ENCODE measurements at regions not wholly inside any gene's neighbourhood (a gene's known extent, or its start where the extent isn't known, plus 50 kb on each side); places are given as distances from the start of the nearest gene placed in this dataset.

GRCh38 chr5:86757824-86758223 is 140.1 kb downstream of the COX7C start:
- Histone ChIP-seq H3K4me2 (ENCODE audit: control insufficient read depth, extremely low read depth, insufficient read depth, low read depth, low read length) (no peak overlapping the region), H3K27ac (ENCODE audit: control insufficient read depth, insufficient read depth, low read length) (no peak overlapping the region), H3K79me2 (ENCODE audit: control insufficient read depth, insufficient read depth, low read length) (no peaks in the 10 kb centered on the region), H2AFZ (ENCODE audit: control insufficient read depth, low read length) (no peak overlapping the region), H3K27me3 (ENCODE audit: control insufficient read depth, extremely low read depth, insufficient read depth, low read length) (no peaks in the 10 kb centered on the region), H3K36me3 (ENCODE audit: control insufficient read depth in 2 of 2, extremely low read depth in 1 of 2, insufficient read depth in 2 of 2, low read length in 2 of 2) (no peaks in the 10 kb centered on the region), H3K9ac (ENCODE audit: control insufficient read depth, extremely low read depth, insufficient read depth, low read length) (no peak overlapping the region), H3K4me1 (ENCODE audit: control insufficient read depth, extremely low read depth, insufficient read depth, low read length) (no peaks in the 10 kb centered on the region), H3K4me3 (ENCODE audit: control insufficient read depth in 2 of 3, extremely low read depth in 1 of 3, insufficient read depth in 2 of 3, low read depth in 1 of 3, low read length in 3 of 3) (no peak overlapping the region), H3K9me3 (ENCODE audit: control insufficient read depth, low read depth, low read length) (no peaks in the 10 kb centered on the region), H4K20me1 (ENCODE audit: control insufficient read depth, extremely low read depth, insufficient read depth, low read length) (no peaks in the 10 kb centered on the region), H3K9me1 (ENCODE audit: control insufficient read depth, extremely low read depth, insufficient read depth, low read length) (no peaks in the 10 kb centered on the region)
- no peak for FAIRE-seq
- DNase-seq (ENCODE audit: low read depth, low spot score): no peak
- TF ChIP-seq CTCF (optimal IDR thresholded peaks at IDR 0.05 in 1 of 3, IDR thresholded peaks at IDR 0.05 in 1 of 3, conservative IDR thresholded peaks at IDR 0.05 in 1 of 3; ENCODE audit: extremely low read depth in 1 of 3, insufficient read depth in 2 of 3, low read length in 3 of 3): no peak
- no peak for TF ChIP-seq EZH2 (IDR thresholded peaks at IDR 0.05; ENCODE audit: low read length)
- dilution Hi-C loops (cut with MboI; ENCODE audit: extremely low pct_ligation_motif_present, low sequenced_read_pairs): no loop called here

GRCh38 chr5:86760661-86761060 is 142.9 kb downstream of the COX7C start:
- dilution Hi-C loops (cut with MboI; ENCODE audit: extremely low pct_ligation_motif_present, low sequenced_read_pairs): no loop called here
- Histone ChIP-seq H3K9me1 (ENCODE audit: control insufficient read depth, extremely low read depth, insufficient read depth, low read length) (no peaks in the 10 kb centered on the region), H3K4me2 (ENCODE audit: control insufficient read depth, extremely low read depth, insufficient read depth, low read depth, low read length) (no peak overlapping the region), H3K27me3 (ENCODE audit: control insufficient read depth, extremely low read depth, insufficient read depth, low read length) (no peaks in the 10 kb centered on the region), H3K4me3 (ENCODE audit: control insufficient read depth in 2 of 3, extremely low read depth in 1 of 3, insufficient read depth in 2 of 3, low read depth in 1 of 3, low read length in 3 of 3) (no peak overlapping the region), H3K36me3 (ENCODE audit: control insufficient read depth in 2 of 2, extremely low read depth in 1 of 2, insufficient read depth in 2 of 2, low read length in 2 of 2) (no peaks in the 10 kb centered on the region), H3K79me2 (ENCODE audit: control insufficient read depth, insufficient read depth, low read length) (no peaks in the 10 kb centered on the region), H3K9me3 (ENCODE audit: control insufficient read depth, low read depth, low read length) (no peaks in the 10 kb centered on the region), H3K4me1 (ENCODE audit: control insufficient read depth, extremely low read depth, insufficient read depth, low read length) (no peaks in the 10 kb centered on the region), H4K20me1 (ENCODE audit: control insufficient read depth, extremely low read depth, insufficient read depth, low read length) (no peaks in the 10 kb centered on the region), H2AFZ (ENCODE audit: control insufficient read depth, low read length) (no peak overlapping the region), H3K9ac (ENCODE audit: control insufficient read depth, extremely low read depth, insufficient read depth, low read length) (no peak overlapping the region), H3K27ac (ENCODE audit: control insufficient read depth, insufficient read depth, low read length) (no peak overlapping the region)
- no peak for TF ChIP-seq CTCF (optimal IDR thresholded peaks at IDR 0.05 in 1 of 3, IDR thresholded peaks at IDR 0.05 in 1 of 3, conservative IDR thresholded peaks at IDR 0.05 in 1 of 3; ENCODE audit: extremely low read depth in 1 of 3, insufficient read depth in 2 of 3, low read length in 3 of 3)
- no peak for FAIRE-seq
- no peak for DNase-seq (ENCODE audit: low read depth, low spot score)
